K562 (cell line): ENCODE measurements at regions not wholly inside any gene's neighbourhood (a gene's known extent, or its start where the extent isn't known, plus 50 kb on each side); places are given as distances from the start of the nearest gene placed in this dataset.

ENCODE experiments used
- AFF1 ChIP-seq, 2 experiments: fragments of 450-650 bp; IDR thresholded peaks; 2 replicates each; pipeline ENCODE4 v1.6.1; 2018; ENCODE audit warnings: mild to moderate bottlenecking in 2 of 2, low read depth in 1 of 2; ENCODE audit not compliant: partially characterized antibody in 2 of 2
- BRD9 ChIP-seq: fragments of 450-650 bp; IDR thresholded peaks from 2 replicates; pipeline ENCODE4 v1.6.1; 2018; ENCODE audit warnings: low read depth; ENCODE audit not compliant: partially characterized antibody
- CTBP1 ChIP-seq: fragments of 450-650 bp; IDR thresholded peaks from 2 replicates; pipeline ENCODE4 v1.6.1; 2016; ENCODE audit warnings: borderline replicate concordance
- GABPB1 ChIP-seq: sonication (generic); formaldehyde crosslinking; IDR thresholded peaks from 2 replicates; pipeline ENCODE4 v1.8.0; 2022; ENCODE audit warnings: mild to moderate bottlenecking, missing genetic modification reagents
- GATA2 ChIP-seq: sonication (generic); formaldehyde crosslinking; IDR thresholded peaks from 2 replicates; pipeline ENCODE4 v1.4.0; 2020; ENCODE audit warnings: mild to moderate bottlenecking, missing genetic modification reagents
- HDAC1 ChIP-seq, 2 experiments: fragments of 450-650 bp; IDR thresholded peaks; 2 replicates each; pipeline ENCODE4 v1.6.1; 2016 to 2017; ENCODE audit warnings: inconsistent platforms in 1 of 2, mild to moderate bottlenecking in 1 of 2, moderate library complexity in 1 of 2
- HSF4 ChIP-seq: fragments of 250-450 bp; sonication (Bioruptor Pico); IDR thresholded peaks from 2 replicates; pipeline ENCODE4 v2.1.2; 2022; ENCODE audit warnings: mild to moderate bottlenecking, moderate library complexity, borderline replicate concordance
- ID3 ChIP-seq, 2 experiments: fragments of 250-450 bp in 1 of 2; fragments of 450-650 bp in 1 of 2; sonication (Bioruptor Pico) in 1 of 2; IDR thresholded peaks; 2 replicates each; pipeline versions ENCODE4 v1.6.1 to v1.8.0; 2016 to 2021; ENCODE audit warnings: mild to moderate bottlenecking in 2 of 2, moderate library complexity in 2 of 2, missing compliant biosample characterization in 1 of 2, missing genetic modification characterization in 1 of 2
- IFI16 ChIP-seq: fragments of 250-450 bp; sonication (Bioruptor Pico); IDR thresholded peaks from 2 replicates; pipeline ENCODE4 v2.1.2; 2022; ENCODE audit warnings: mild to moderate bottlenecking, inconsistent platforms
- JUN ChIP-seq, 2 experiments: sonication (generic) in 1 of 2; formaldehyde crosslinking in 1 of 2; IDR thresholded peaks; 2 replicates each; pipeline versions ENCODE4 v1.6.1 to v1.8.0; 2012 to 2022; ENCODE audit warnings: borderline replicate concordance in 2 of 2, mild to moderate bottlenecking in 2 of 2, improper control_type of control experiment in 1 of 2, low read depth in 1 of 2, low read length in 1 of 2, missing genetic modification reagents in 1 of 2
- MAFG ChIP-seq: fragments of 450-650 bp; conservative IDR thresholded peaks from 2 replicates; pipeline ENCODE4 v1.6.1; 2016; ENCODE audit warnings: missing genetic modification characterization, missing compliant biosample characterization
- NEUROD1 ChIP-seq: fragments of 150-350 bp; IDR thresholded peaks from 2 replicates; pipeline ENCODE4 v1.6.1; 2014; ENCODE audit warnings: borderline replicate concordance, low read length, low read depth; ENCODE audit not compliant: partially characterized antibody
- RB1 ChIP-seq: fragments of 450-650 bp; IDR thresholded peaks from 2 replicates; pipeline ENCODE4 v1.6.1; 2017; ENCODE audit warnings: low read depth, mild to moderate bottlenecking
- SP1 ChIP-seq: sonication (generic); formaldehyde crosslinking; IDR thresholded peaks from 2 replicates; pipeline ENCODE4 v1.8.1; 2022; ENCODE audit warnings: mild to moderate bottlenecking, missing genetic modification reagents
- TCF3 ChIP-seq: sonication (generic); formaldehyde crosslinking; IDR thresholded peaks from 2 replicates; pipeline ENCODE4 v1.4.0; 2020; ENCODE audit warnings: mild to moderate bottlenecking, missing genetic modification reagents
- YY1 ChIP-seq, 3 experiments: IDR thresholded peaks; 2 replicates each; pipeline ENCODE4 v1.6.1; 2011; ENCODE audit warnings: low read length in 2 of 3, mild to moderate bottlenecking in 2 of 3, moderate library complexity in 2 of 3, borderline replicate concordance in 1 of 3, control low read depth in 1 of 3, low read depth in 1 of 3; ENCODE audit not compliant: insufficient read depth in 3 of 3, insufficient replicate concordance in 2 of 3, control insufficient read depth in 1 of 3, insufficient read length in 1 of 3; ENCODE audit errors: extremely low read depth in 1 of 3
- ZNF445 ChIP-seq: fragments of 250-450 bp; sonication (Bioruptor Pico); IDR thresholded peaks from 2 replicates; pipeline ENCODE4 v1.4.0; 2020; ENCODE audit warnings: low read depth, mild to moderate bottlenecking, moderate library complexity
- ZSCAN32 ChIP-seq: fragments of 450-650 bp; formaldehyde crosslinking; IDR thresholded peaks from 2 replicates; pipeline ENCODE4 v1.4.0; 2020; ENCODE audit warnings: mild to moderate bottlenecking, moderate library complexity
- TF ChIP-seq, protein P1 (sequence below), 2 experiments: fragments of 450-650 bp; conservative IDR thresholded peaks; 2 replicates each; pipeline ENCODE4 v1.6.1; 2017; ENCODE audit warnings: mild to moderate bottlenecking in 2 of 2, moderate library complexity in 2 of 2

DNA sequence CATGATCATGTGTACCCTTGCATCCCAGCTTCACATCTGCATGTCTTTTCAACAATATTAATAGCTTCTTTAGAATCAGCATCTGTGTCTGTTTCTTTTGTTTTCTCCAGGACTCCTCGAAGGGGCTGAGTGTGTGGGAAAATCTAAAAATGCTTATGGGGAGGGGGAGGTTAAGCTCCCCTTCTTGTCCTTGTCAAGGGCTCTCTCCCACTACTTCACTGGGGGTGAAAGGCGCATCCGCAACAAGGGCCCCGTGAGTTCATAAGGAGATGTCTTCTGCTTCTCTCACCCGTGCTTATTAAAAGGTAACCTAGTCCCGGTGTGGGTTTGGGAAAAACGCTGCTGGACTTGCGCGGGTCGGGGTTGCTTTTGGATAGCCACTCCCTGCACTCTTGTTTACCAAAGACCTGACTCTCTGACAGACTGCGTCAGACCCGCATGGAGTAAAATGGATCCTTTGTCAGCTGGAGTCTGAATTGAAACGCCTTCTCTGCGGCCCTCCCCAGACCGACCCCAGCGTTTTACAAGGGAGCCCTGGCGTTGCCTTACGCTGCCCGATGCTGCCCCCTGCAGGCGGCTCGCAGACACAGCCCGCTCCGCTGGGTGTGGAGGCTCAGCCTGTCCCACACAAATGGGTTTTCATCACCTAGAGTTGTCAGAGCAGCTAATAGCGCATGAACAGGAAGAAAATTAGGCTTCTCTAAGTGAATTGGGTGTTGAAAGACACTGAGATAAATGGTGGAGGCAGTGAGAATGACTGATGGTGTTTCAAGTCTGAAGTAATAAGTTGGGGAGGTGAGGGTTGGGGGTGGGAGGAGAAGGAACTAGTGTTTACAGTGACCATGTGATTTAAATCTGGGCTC is 53.8 kb downstream of the IER5 start (continued):
- TF ChIP-seq ID3 (CRISPR knock-in tag; IDR thresholded peaks at IDR 0.05): no peak
- 0 out of 2 replicates have a peak, but pooled peaks have one; percentile 22 for TF ChIP-seq ID3 (tag; IDR thresholded peaks at IDR 0.05)
- peak; percentile 45; the same call in 1 of the 2 replicates for TF ChIP-seq SP1
- TF ChIP-seq NEUROD1: peak; percentile 37
- TF ChIP-seq ZSCAN32 (CRISPR knock-in tag): no peak
- TF ChIP-seq GABPB1 (CRISPR knock-in tag): peak; percentile 38; the same call in 1 of the 2 replicates
- TF ChIP-seq MAFG: 0 out of 2 replicates have a peak, but pooled peaks have one; percentile 12
- TF ChIP-seq IFI16: no peak
- TF ChIP-seq BRD9: peak; percentile 92
- peak in 1 of 2 experiments; percentile 58; a peak in 2 of 4 replicates for TF ChIP-seq HDAC1 (IDR thresholded peaks at IDR 0.05)
- TF ChIP-seq RB1: peak; percentile 88
- peak; percentile 35; the same call in 1 of the 2 replicates for TF ChIP-seq GATA2 (CRISPR knock-in tag)
- TF ChIP-seq JUN (IDR thresholded peaks at IDR 0.05; ENCODE audit: borderline replicate concordance, low read depth, low read length): peak; percentile 32; the same call in 1 of the 2 replicates
- TF ChIP-seq JUN (CRISPR knock-in tag; IDR thresholded peaks at IDR 0.05; ENCODE audit: borderline replicate concordance): no peak
- peak; percentile 85 for TF ChIP-seq CTBP1
- 0 out of 2 replicates have a peak, but pooled peaks have one; percentile 28 for TF ChIP-seq HSF4 (CRISPR knock-in tag)
- peak; percentile 58 for TF ChIP-seq TCF3 (CRISPR knock-in tag)
- peak in 2 of 3 experiments; percentile 71 for TF ChIP-seq YY1 (IDR thresholded peaks at IDR 0.05; ENCODE audit: borderline replicate concordance in 1 of 3, control insufficient read depth in 1 of 3, extremely low read depth in 1 of 3, insufficient read depth in 3 of 3, insufficient read length in 1 of 3, insufficient replicate concordance in 2 of 3, low read depth in 1 of 3, low read length in 2 of 3)
- no peak for TF ChIP-seq ZNF445
- peak in 1 of 2 experiments; percentile 59 for TF ChIP-seq AFF1 (IDR thresholded peaks at IDR 0.05; ENCODE audit: low read depth in 1 of 2, partially characterized antibody in 2 of 2)
- TF ChIP-seq, protein P1, sequence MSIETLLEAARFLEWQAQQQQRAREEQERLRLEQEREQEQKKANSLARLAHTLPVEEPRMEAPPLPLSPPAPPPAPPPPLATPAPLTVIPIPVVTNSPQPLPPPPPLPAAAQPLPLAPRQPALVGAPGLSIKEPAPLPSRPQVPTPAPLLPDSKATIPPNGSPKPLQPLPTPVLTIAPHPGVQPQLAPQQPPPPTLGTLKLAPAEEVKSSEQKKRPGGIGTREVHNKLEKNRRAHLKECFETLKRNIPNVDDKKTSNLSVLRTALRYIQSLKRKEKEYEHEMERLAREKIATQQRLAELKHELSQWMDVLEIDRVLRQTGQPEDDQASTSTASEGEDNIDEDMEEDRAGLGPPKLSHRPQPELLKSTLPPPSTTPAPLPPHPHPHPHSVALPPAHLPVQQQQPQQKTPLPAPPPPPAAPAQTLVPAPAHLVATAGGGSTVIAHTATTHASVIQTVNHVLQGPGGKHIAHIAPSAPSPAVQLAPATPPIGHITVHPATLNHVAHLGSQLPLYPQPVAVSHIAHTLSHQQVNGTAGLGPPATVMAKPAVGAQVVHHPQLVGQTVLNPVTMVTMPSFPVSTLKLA (conservative IDR thresholded peaks at IDR 0.05): peak in 1 of 2 experiments; percentile 62; a peak in 3 of 4 replicates
